K562 (cell line): ENCODE measurements at regions not wholly inside any gene's neighbourhood (a gene's known extent, or its start where the extent isn't known, plus 50 kb on each side); places are given as distances from the start of the nearest gene placed in this dataset.

Experiments
- ATAC-seq: fragments of 200-7000 bp; cut with Tn5 transposase; 3 replicates; pipeline ENCODE4 v1.9.1; 2020; ENCODE audit warnings: moderate library complexity
- BruUV-seq: library from RNA; stranded (reverse); fragments of 400-500 nt; replicated peaks from 2 replicates; lab custom pipeline; 2021; lab: Mats Ljungman, UMichigan
- CTCF ChIA-PET: fragments of 300-600 bp; formaldehyde crosslinking; extraction: SDS; loops from one replicate; lab custom pipeline; 2021; ENCODE audit warnings: low intra/inter-chr PET ratio; lab: Yijun Ruan, JAX
- POLR2A ChIA-PET: fragments of 300-600, 350-650 bp; sonication (Branson Sonifier 250); formaldehyde crosslinking; extraction: SDS; loops from one replicate; lab custom pipeline; 2021; ENCODE audit warnings: antibody characterized with exemption, inconsistent platforms; lab: Yijun Ruan, JAX
- DNase-seq, 4 experiments: peaks; one replicate each; pipeline versions ENCODE4 v3.0.0 to v3.0.0-alpha.2; 2011 to 2018; ENCODE audit warnings: low spot score in 3 of 4, mixed read lengths in 3 of 4; ENCODE audit errors: extremely low read depth in 1 of 4
- FAIRE-seq: peaks from 2 replicates; lab custom pipeline; 2011; peaks lifted over from hg19 to GRCh38; lab: Jason Lieb, UNC
- H2AFZ ChIP-seq: 2 replicates; pipeline ENCODE4 v1.6.0; 2011; ENCODE audit warnings: low read depth, low read length, control low read depth, inconsistent platforms
- H3K27ac ChIP-seq: fragments of 200-600 bp; 3 replicates; pipeline ENCODE4 v1.8.0; 2011; ENCODE audit warnings: low read depth, mild to moderate bottlenecking, control low read depth, inconsistent platforms, low read length, moderate library complexity, mixed read lengths; ENCODE audit errors: extremely low read depth
- H3K27me3 ChIP-seq, 2 experiments: fragments of 300-600 bp in 1 of 2; 2 replicates in 1 of 2; 3 replicates in 1 of 2; pipeline versions ENCODE4 v1.6.0 to v1.8.0; 2011; ENCODE audit warnings: inconsistent platforms in 2 of 2, low read length in 2 of 2, mild to moderate bottlenecking in 1 of 2, mixed read lengths in 1 of 2, moderate library complexity in 1 of 2; ENCODE audit not compliant: control insufficient read depth in 2 of 2, insufficient read depth in 2 of 2
- H3K36me3 ChIP-seq: fragments of 300-600 bp; 3 replicates; pipeline ENCODE4 v1.8.0; 2011; ENCODE audit warnings: mild to moderate bottlenecking, low read length, inconsistent platforms; ENCODE audit not compliant: control insufficient read depth, insufficient read depth
- H3K4me1 ChIP-seq, 2 experiments: fragments of 200-600 bp in 1 of 2; replicated peaks in 1 of 2; 2 replicates in 1 of 2; 3 replicates in 1 of 2; pipeline versions ENCODE4 v1.5.1 to v1.8.0; 2011; ENCODE audit warnings: inconsistent platforms in 2 of 2, low read length in 2 of 2, mild to moderate bottlenecking in 1 of 2, mixed read lengths in 1 of 2, moderate library complexity in 1 of 2; ENCODE audit not compliant: control insufficient read depth in 2 of 2, insufficient read depth in 2 of 2
- H3K4me2 ChIP-seq: 2 replicates; pipeline ENCODE4 v1.6.1; 2011; ENCODE audit warnings: low read length, control low read depth, inconsistent platforms, mixed read lengths; ENCODE audit not compliant: insufficient read depth
- H3K4me3 ChIP-seq: fragments of 200-600 bp; sonication (generic), shearing (Covaris generic); 2 replicates; pipeline ENCODE4 v1.5.1; 2016; ENCODE audit warnings: control low read depth, inconsistent platforms
- H3K79me2 ChIP-seq: fragments of 200-600 bp; 3 replicates; pipeline ENCODE4 v1.8.0; 2011; ENCODE audit warnings: low read length, inconsistent platforms; ENCODE audit not compliant: control insufficient read depth, insufficient read depth
- H3K9ac ChIP-seq, 2 experiments: 2 replicates each; pipeline versions ENCODE4 v1.6.0 to v1.6.1; 2011; ENCODE audit warnings: low read depth in 2 of 2, low read length in 2 of 2, control low read depth in 1 of 2, inconsistent platforms in 1 of 2, mild to moderate bottlenecking in 1 of 2, mixed read lengths in 1 of 2; ENCODE audit not compliant: insufficient read depth in 1 of 2
- H3K9me1 ChIP-seq: one replicate; pipeline ENCODE4 v1.6.0; 2011; ENCODE audit warnings: inconsistent platforms, mild to moderate bottlenecking, low read length, moderate library complexity; ENCODE audit not compliant: control insufficient read depth, insufficient read depth
- H3K9me3 ChIP-seq: replicated peaks from 2 replicates; pipeline ENCODE4 v1.5.1; 2011; ENCODE audit warnings: low read depth, low read length, inconsistent platforms; ENCODE audit not compliant: control insufficient read depth, insufficient read depth
- H4K20me1 ChIP-seq: replicated peaks from 2 replicates; pipeline ENCODE4 v1.6.1; 2011; ENCODE audit warnings: low read length, inconsistent platforms, mixed read lengths; ENCODE audit not compliant: control insufficient read depth, insufficient read depth
- NFE2 ChIP-seq: IDR thresholded peaks from 2 replicates; pipeline ENCODE4 v1.6.1; 2014; ENCODE audit warnings: antibody characterized with exemption, low read depth
- POLR2AphosphoS2 ChIP-seq: IDR thresholded peaks from 2 replicates; pipeline ENCODE4 v1.6.1; 2012; ENCODE audit warnings: low read length, improper control_type of control experiment
- SRF ChIP-seq, 2 experiments: fragments of 250-450, 450-650 bp in 1 of 2; sonication (Bioruptor Pico) in 1 of 2; sonication (generic) in 1 of 2; formaldehyde crosslinking; IDR thresholded peaks; 2 replicates each; pipeline versions ENCODE4 v1.5.0 to v1.5.1; 2020 to 2022; ENCODE audit warnings: mild to moderate bottlenecking in 1 of 2, missing genetic modification reagents in 1 of 2
- ZBED1 ChIP-seq: IDR thresholded peaks from 2 replicates; pipeline ENCODE4 v1.6.1; 2014
- ZBTB26 ChIP-seq: fragments of 450-650 bp; formaldehyde crosslinking; IDR thresholded peaks from 2 replicates; pipeline ENCODE4 v1.4.0; 2022; ENCODE audit warnings: missing genetic modification characterization
- ZFP30 ChIP-seq: fragments of 250-450 bp; sonication (Bioruptor Pico); IDR thresholded peaks from 2 replicates; pipeline ENCODE4 v1.8.0; 2022; ENCODE audit warnings: moderate library complexity, mild to moderate bottlenecking, inconsistent platforms, borderline replicate concordance
- ZNF143 ChIP-seq: sonication (generic); formaldehyde crosslinking; IDR thresholded peaks from 2 replicates; pipeline ENCODE4 v1.9.0; 2022; ENCODE audit warnings: mild to moderate bottlenecking, missing genetic modification reagents
- WGBS: fragments of 100-300 bp; shearing (Covaris generic); methylation state at CpG from one replicate; pipeline ENCODE4 v1.1.6; 2016; ENCODE audit warnings: low coverage, mixed read lengths; ENCODE audit not compliant: insufficient coverage; ENCODE audit errors: missing lambda C conversion rate; 5-methylcytosine and 5-hydroxymethylcytosine counted together
- in situ Hi-C: fragments of 300-500 bp; cut with MboI; formaldehyde crosslinking; loops from 4 replicates; pipeline ENCODE4 v1.15.0; 2018; ENCODE audit warnings: inconsistent platforms, mixed read lengths
- intact Hi-C: fragments of 100-400 bp; cut with micrococcal nuclease; formaldehyde crosslinking; loops from 2 replicates; pipeline ENCODE4 v1.14.2; 2022
- TF ChIP-seq, protein P1 (sequence below): fragments of 450-650 bp; IDR thresholded peaks from 2 replicates; pipeline ENCODE4 v1.7.0; 2016; ENCODE audit warnings: borderline replicate concordance

DNA sequence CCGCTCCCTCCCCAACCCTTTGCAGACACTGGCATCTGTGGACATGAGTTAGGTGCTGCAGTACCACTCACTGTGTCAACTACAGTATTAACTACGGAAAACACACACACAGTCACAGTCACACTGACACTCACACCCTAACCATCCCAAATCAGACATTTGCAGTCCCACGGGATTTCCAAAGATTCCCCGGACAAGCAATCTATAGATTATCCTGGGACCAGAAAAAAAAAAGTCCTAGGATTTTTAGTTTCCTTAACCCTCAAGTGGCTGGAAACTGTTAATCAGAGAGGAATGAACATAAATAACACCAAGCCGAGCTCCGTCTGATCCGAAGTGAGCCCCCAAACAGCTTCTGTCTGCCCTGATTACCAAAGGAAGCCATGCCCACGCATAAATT, 81.9 kb upstream of the DHRSX start:
- no peak for FAIRE-seq
- no peak for TF ChIP-seq NFE2
- TF ChIP-seq, all 486 proteins: peak for 0
- no TSS peak for BruUV-seq
- no peak overlapping the region for H2AFZ ChIP-seq
- H3K36me3 ChIP-seq, result no peaks in the 10 kb centered on the region
- ChIA-PET CTCF (no interaction called here), POLR2A (no interaction called here)
- no peaks in the 10 kb centered on the region for H3K9me1 ChIP-seq
- H3K4me1 ChIP-seq, result no peaks in the 10 kb centered on the region
- intact Hi-C loops, result no loop called here
- H4K20me1 ChIP-seq, result 0 out of 2 replicates have a peak, but pooled peaks cover 9% of the 10 kb centered on the region
- no peak for ATAC-seq
- in situ Hi-C loops, result loop anchor here (25.0 kb wide), 1 partner anchor 695 kb away; no protein-coding TSS in a partner anchor
- no peaks in the 10 kb centered on the region for H3K9me3 ChIP-seq
- no peak overlapping the region for H3K27ac ChIP-seq
- H3K27me3 ChIP-seq, result peaks cover 2 to 35% of the 10 kb centered on the region in 2 experiments; a peak in 4 of 5 replicates
- no peak for DNase-seq
- WGBS, result 0% methylated on average over 7 of the region's 8 CpGs
- no peak overlapping the region for H3K4me2 ChIP-seq
- no peak overlapping the region for H3K4me3 ChIP-seq
- no peak overlapping the region for H3K9ac ChIP-seq
- no peaks in the 10 kb centered on the region for H3K79me2 ChIP-seq

DNA sequence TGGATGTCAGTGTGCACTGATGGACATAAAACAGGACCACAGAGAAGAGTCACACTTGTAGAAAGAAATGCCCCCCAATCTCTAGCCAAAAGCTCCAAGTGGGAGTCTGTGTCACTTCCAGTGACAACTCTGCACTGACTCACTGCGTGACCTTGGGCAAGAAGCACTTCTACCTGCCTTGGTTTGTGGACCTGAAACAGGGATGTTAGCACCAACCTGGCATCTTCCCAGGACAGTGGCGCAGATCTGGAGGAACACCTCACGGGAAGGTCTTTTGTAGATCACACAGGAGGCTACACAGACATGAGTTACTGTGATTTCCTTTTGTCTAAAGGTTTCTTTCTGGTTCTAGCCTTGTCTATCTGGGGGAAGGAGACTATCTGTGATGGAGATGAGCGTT, 80.5 kb upstream of the DHRSX start:
- no peaks in the 10 kb centered on the region for H3K36me3 ChIP-seq
- in situ Hi-C loops (loop anchor here (25.0 kb wide), 1 partner anchor 694 kb away; no protein-coding TSS in a partner anchor), intact Hi-C loops (no loop called here)
- H3K27ac ChIP-seq, result no peak overlapping the region
- FAIRE-seq (no peak), ATAC-seq (no peak), DNase-seq (no peak)
- H3K4me3 ChIP-seq, result no peak overlapping the region
- 0 out of 2 replicates have a peak, but pooled peaks cover 9% of the 10 kb centered on the region for H4K20me1 ChIP-seq
- no TSS peak for BruUV-seq
- H3K4me2 ChIP-seq, result no peak overlapping the region
- H3K9me1 ChIP-seq, result no peaks in the 10 kb centered on the region
- H3K4me1 ChIP-seq, result peaks cover 0 to 2% of the 10 kb centered on the region in 2 experiments; a peak in 1 of 5 replicates
- 3% methylated on average over 4 of the region's 4 CpGs for WGBS
- no peaks in the 10 kb centered on the region for H3K9me3 ChIP-seq
- ChIA-PET POLR2A (no interaction called here), CTCF (no interaction called here)
- no peak overlapping the region for H2AFZ ChIP-seq
- TF ChIP-seq SRF (CRISPR knock-in tag; IDR thresholded peaks at IDR 0.05) (no peak), ZBED1 (no peak), ZFP30 (CRISPR knock-in tag) (no peak), POLR2AphosphoS2 (no peak), ZNF143 (CRISPR knock-in tag) (no peak), ZBTB26 (CRISPR knock-in tag) (no peak)
- TF ChIP-seq, protein P1, sequence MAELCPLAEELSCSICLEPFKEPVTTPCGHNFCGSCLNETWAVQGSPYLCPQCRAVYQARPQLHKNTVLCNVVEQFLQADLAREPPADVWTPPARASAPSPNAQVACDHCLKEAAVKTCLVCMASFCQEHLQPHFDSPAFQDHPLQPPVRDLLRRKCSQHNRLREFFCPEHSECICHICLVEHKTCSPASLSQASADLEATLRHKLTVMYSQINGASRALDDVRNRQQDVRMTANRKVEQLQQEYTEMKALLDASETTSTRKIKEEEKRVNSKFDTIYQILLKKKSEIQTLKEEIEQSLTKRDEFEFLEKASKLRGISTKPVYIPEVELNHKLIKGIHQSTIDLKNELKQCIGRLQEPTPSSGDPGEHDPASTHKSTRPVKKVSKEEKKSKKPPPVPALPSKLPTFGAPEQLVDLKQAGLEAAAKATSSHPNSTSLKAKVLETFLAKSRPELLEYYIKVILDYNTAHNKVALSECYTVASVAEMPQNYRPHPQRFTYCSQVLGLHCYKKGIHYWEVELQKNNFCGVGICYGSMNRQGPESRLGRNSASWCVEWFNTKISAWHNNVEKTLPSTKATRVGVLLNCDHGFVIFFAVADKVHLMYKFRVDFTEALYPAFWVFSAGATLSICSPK, result no peak
- H3K27me3 ChIP-seq, result peaks cover 2 to 35% of the 10 kb centered on the region in 2 experiments; a peak in 4 of 5 replicates
- H3K79me2 ChIP-seq, result no peaks in the 10 kb centered on the region
- H3K9ac ChIP-seq, result no peak overlapping the region
